Endothelial cell (in vitro differentiated cells): ENCODE measurements at regions not wholly inside any gene's neighbourhood (a gene's known extent, or its start where the extent isn't known, plus 50 kb on each side); places are given as distances from the start of the nearest gene placed in this dataset.
"Not testable (repeated sequence)": the region's sequence is repeated elsewhere in the genome, so short reads cannot be mapped to it uniquely, and the experiment has no call there.

Experiments
- DNase-seq: peaks from one replicate; pipeline ENCODE4 v3.0.0; 2021; ENCODE audit warnings: low spot score
- H3K27ac Mint-ChIP-seq: one replicate; pipeline ENCODE4 v1.8.0; 2021; ENCODE audit warnings: mixed read lengths, inconsistent platforms; ENCODE audit not compliant: unreplicated experiment
- H3K27me3 Mint-ChIP-seq: one replicate; pipeline ENCODE4 v1.8.0; 2021; ENCODE audit warnings: mild to moderate bottlenecking, moderate library complexity, mixed read lengths, inconsistent platforms; ENCODE audit not compliant: unreplicated experiment
- H3K36me3 Mint-ChIP-seq: one replicate; pipeline ENCODE4 v1.8.0; 2021; ENCODE audit warnings: mild to moderate bottlenecking, low read depth, mixed read lengths, inconsistent platforms; ENCODE audit not compliant: unreplicated experiment
- H3K4me1 Mint-ChIP-seq: one replicate; pipeline ENCODE4 v1.8.0; 2021; ENCODE audit warnings: mild to moderate bottlenecking, mixed read lengths, inconsistent platforms; ENCODE audit not compliant: unreplicated experiment
- H3K4me3 Mint-ChIP-seq: one replicate; pipeline ENCODE4 v1.8.0; 2021; ENCODE audit warnings: mild to moderate bottlenecking, mixed read lengths, inconsistent platforms; ENCODE audit not compliant: unreplicated experiment
- H3K9me3 Mint-ChIP-seq: one replicate; pipeline ENCODE4 v1.8.0; 2021; ENCODE audit warnings: mixed read lengths, inconsistent platforms; ENCODE audit not compliant: unreplicated experiment
- CTCF ChIP-seq: fragments of 200-600 bp; sonication (generic); IDR thresholded peaks from one replicate; pipeline ENCODE4 v1.5.0; 2021; ENCODE audit warnings: antibody characterized with exemption; ENCODE audit not compliant: unreplicated experiment

- H3K27me3 Mint-ChIP-seq, H3K4me3 Mint-ChIP-seq, DNase-seq, H3K27ac Mint-ChIP-seq, H3K36me3 Mint-ChIP-seq, H3K4me1 Mint-ChIP-seq, H3K9me3 Mint-ChIP-seq: not testable (repeated sequence)
These were observed 52.5 kb upstream of the CCDC71L start for GRCh38 chr7:106713452-106713851.

GRCh38 chr7:106714590-106715442, 53.9 kb upstream of the CCDC71L start:
- H3K27me3 Mint-ChIP-seq, H3K36me3 Mint-ChIP-seq, H3K27ac Mint-ChIP-seq, DNase-seq, H3K4me3 Mint-ChIP-seq, H3K9me3 Mint-ChIP-seq, H3K4me1 Mint-ChIP-seq: not testable (repeated sequence)

GRCh38 chr7:106715730-106716129, 54.8 kb upstream of the CCDC71L start:
- H3K36me3 Mint-ChIP-seq = no peaks in the 10 kb centered on the region

GRCh38 chr7:106717254-106717954, 56.4 kb upstream of the CCDC71L start:
- Mint-ChIP-seq H3K27ac (no peak overlapping the region), H3K4me3 (no peak overlapping the region), H3K36me3 (no peaks in the 10 kb centered on the region), H3K9me3 (no peaks in the 10 kb centered on the region), H3K4me1 (no peaks in the 10 kb centered on the region), H3K27me3 (no peaks in the 10 kb centered on the region)
- TF ChIP-seq CTCF = no peak
- no peak for DNase-seq

More at GRCh38 chr7:106715730-106716129, 54.8 kb upstream of the CCDC71L start:
- Mint-ChIP-seq H3K4me1 (no peaks in the 10 kb centered on the region), H3K27me3 (no peaks in the 10 kb centered on the region), H3K9me3 (no peaks in the 10 kb centered on the region), H3K27ac (no peak overlapping the region), H3K4me3 (no peak overlapping the region)
- DNase-seq = no peak
- no peak for TF ChIP-seq CTCF

- no peak for TF ChIP-seq CTCF
- H3K36me3 Mint-ChIP-seq = no peaks in the 10 kb centered on the region
These were observed 57.3 kb upstream of the CCDC71L start for GRCh38 chr7:106717955-106718871.

More at GRCh38 chr7:106717955-106718871, 57.3 kb upstream of the CCDC71L start:
- no peaks in the 10 kb centered on the region for H3K27me3 Mint-ChIP-seq
- no peaks in the 10 kb centered on the region for H3K9me3 Mint-ChIP-seq
- DNase-seq = no peak
- peaks cover 2% of the 10 kb centered on the region for H3K4me1 Mint-ChIP-seq
- H3K27ac Mint-ChIP-seq = no peak overlapping the region
- no peak overlapping the region for H3K4me3 Mint-ChIP-seq
